Panc1 (cell line): ENCODE measurements at regions not wholly inside any gene's neighbourhood (a gene's known extent, or its start where the extent isn't known, plus 50 kb on each side); places are given as distances from the start of the nearest gene placed in this dataset.

ENCODE experiments used
- ATAC-seq: fragments of 200-7000 bp; cut with Tn5 transposase; 2 replicates; pipeline ENCODE4 v1.9.1; 2020; ENCODE audit warnings: mild to moderate bottlenecking, moderate library complexity
- BruUV-seq: library from RNA; stranded (reverse); fragments of 400-500 nt; replicated peaks from 2 replicates; lab custom pipeline; 2021; lab: Mats Ljungman, UMichigan
- CTCF ChIA-PET: fragments of 300-600 bp; sonication (Branson Sonifier 250); formaldehyde crosslinking; loops from one replicate; lab custom pipeline; 2022; ENCODE audit warnings: antibody characterized with exemption; lab: Charles Lee
- POLR2A ChIA-PET: fragments of 300-600 bp; sonication (Branson Sonifier 250); formaldehyde crosslinking; loops from one replicate; lab custom pipeline; 2022; ENCODE audit warnings: antibody characterized with exemption; lab: Charles Lee
- DNase-seq: peaks from one replicate; pipeline ENCODE4 v3.0.0-alpha.2; 2010; ENCODE audit warnings: low read depth, low spot score
- H3K27ac ChIP-seq: 2 replicates; pipeline ENCODE4 v1.5.1; 2011; ENCODE audit warnings: mild to moderate bottlenecking, low read length, inconsistent platforms
- H3K27me3 ChIP-seq: fragments of 200-500 bp; sonication (Bioruptor generic); 2 replicates; pipeline ENCODE4 v1.6.0; 2014; ENCODE audit warnings: low read length, inconsistent platforms; ENCODE audit not compliant: control insufficient read depth, insufficient read depth
- H3K36me3 ChIP-seq: fragments of 200-500 bp; sonication (Bioruptor generic); 2 replicates; pipeline ENCODE4 v1.5.1; 2014; ENCODE audit warnings: inconsistent platforms, mild to moderate bottlenecking, low read length, moderate library complexity; ENCODE audit not compliant: control insufficient read depth, insufficient read depth
- H3K4me1 ChIP-seq: 2 replicates; pipeline ENCODE4 v1.5.1; 2011; ENCODE audit warnings: inconsistent platforms, mild to moderate bottlenecking, low read length, moderate library complexity; ENCODE audit not compliant: control insufficient read depth, insufficient read depth
- H3K4me3 ChIP-seq, 2 experiments: 2 replicates each; pipeline ENCODE4 v1.5.1; 2011 to 2012; ENCODE audit warnings: low read depth in 2 of 2, low read length in 2 of 2, mild to moderate bottlenecking in 2 of 2, inconsistent platforms in 1 of 2, moderate library complexity in 1 of 2
- H3K9me3 ChIP-seq: fragments of 200-500 bp; sonication (Bioruptor generic); 2 replicates; pipeline ENCODE4 v1.5.1; 2014; ENCODE audit warnings: low read depth, mild to moderate bottlenecking, inconsistent platforms, low read length, moderate library complexity; ENCODE audit not compliant: control insufficient read depth, insufficient read depth
- POLR2AphosphoS5 ChIP-seq: IDR thresholded peaks from 2 replicates; pipeline ENCODE4 v1.6.1; 2012; ENCODE audit warnings: mild to moderate bottlenecking, low read depth, low read length, moderate library complexity
- REST ChIP-seq, 2 experiments: IDR thresholded peaks; 2 replicates each; pipeline ENCODE4 v1.6.1; 2011 to 2012; ENCODE audit warnings: low read depth in 2 of 2, control low read depth in 1 of 2, low read length in 1 of 2, mild to moderate bottlenecking in 1 of 2, moderate library complexity in 1 of 2; ENCODE audit not compliant: insufficient read depth in 1 of 2
- SIN3A ChIP-seq: IDR thresholded peaks from 2 replicates; pipeline ENCODE4 v1.6.1; 2012; ENCODE audit warnings: low read depth, mild to moderate bottlenecking, low read length, moderate library complexity, borderline replicate concordance; ENCODE audit not compliant: insufficient read depth
- TCF7L2 ChIP-seq: IDR thresholded peaks from 2 replicates; pipeline ENCODE4 v1.6.1; 2011; ENCODE audit warnings: mild to moderate bottlenecking, low read depth, low read length, inconsistent platforms
- in situ Hi-C: cut with HindIII; loops from 2 replicates; pipeline ENCODE4 v1.10.0; 2016; ENCODE audit warnings: low sequenced_read_pairs, low pct_unique_long_range_greater_than_20kb
- intact Hi-C: fragments of 100-400 bp; cut with micrococcal nuclease; formaldehyde crosslinking; loops from one replicate; pipeline ENCODE4 v1.10.0; 2022; ENCODE audit not compliant: unreplicated experiment
- TF ChIP-seq, protein P1 (sequence below): fragments of 450-650 bp; IDR thresholded peaks from 2 replicates; pipeline ENCODE4 v1.5.1; 2017; ENCODE audit warnings: mild to moderate bottlenecking

DNA sequence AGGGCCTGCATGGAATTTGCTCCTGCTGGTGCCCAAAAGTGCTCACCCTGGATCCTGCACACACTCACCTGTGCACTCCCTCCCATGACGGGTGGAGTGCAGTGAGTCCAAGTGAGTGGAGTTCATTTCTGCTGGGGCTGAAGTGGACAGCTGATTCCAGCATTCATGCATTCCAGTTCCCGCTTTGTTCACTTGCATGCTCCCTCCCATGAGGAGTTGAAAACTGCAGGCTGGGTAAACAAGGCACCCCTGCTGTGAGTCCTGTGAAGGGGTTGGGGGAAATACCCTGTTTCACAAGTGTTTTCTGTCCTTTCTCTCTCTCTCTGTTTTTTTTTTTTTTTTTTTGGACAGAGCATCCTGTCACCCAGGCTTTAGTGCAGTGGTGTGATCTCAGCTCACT is 454.1 kb upstream of the NOX3 start:
- DNase-seq (no peak), ATAC-seq (no peak)
- intact Hi-C loops (no loop called here), in situ Hi-C loops (no loop called here)
- H3K9me3 ChIP-seq: 0 out of 2 replicates have a peak, but pooled peaks cover 3% of the 10 kb centered on the region
- POLR2A ChIA-PET: no interaction called here
- CTCF ChIA-PET: no interaction called here
- no TSS peak for BruUV-seq
- H3K36me3 ChIP-seq: no peaks in the 10 kb centered on the region
- no peak for TF ChIP-seq POLR2AphosphoS5
- TF ChIP-seq REST (IDR thresholded peaks at IDR 0.05; ENCODE audit: insufficient read depth in 1 of 2, low read depth in 2 of 2, low read length in 1 of 2): no peak
- no peak for TF ChIP-seq TCF7L2
- TF ChIP-seq SIN3A: no peak
- TF ChIP-seq, protein P1, sequence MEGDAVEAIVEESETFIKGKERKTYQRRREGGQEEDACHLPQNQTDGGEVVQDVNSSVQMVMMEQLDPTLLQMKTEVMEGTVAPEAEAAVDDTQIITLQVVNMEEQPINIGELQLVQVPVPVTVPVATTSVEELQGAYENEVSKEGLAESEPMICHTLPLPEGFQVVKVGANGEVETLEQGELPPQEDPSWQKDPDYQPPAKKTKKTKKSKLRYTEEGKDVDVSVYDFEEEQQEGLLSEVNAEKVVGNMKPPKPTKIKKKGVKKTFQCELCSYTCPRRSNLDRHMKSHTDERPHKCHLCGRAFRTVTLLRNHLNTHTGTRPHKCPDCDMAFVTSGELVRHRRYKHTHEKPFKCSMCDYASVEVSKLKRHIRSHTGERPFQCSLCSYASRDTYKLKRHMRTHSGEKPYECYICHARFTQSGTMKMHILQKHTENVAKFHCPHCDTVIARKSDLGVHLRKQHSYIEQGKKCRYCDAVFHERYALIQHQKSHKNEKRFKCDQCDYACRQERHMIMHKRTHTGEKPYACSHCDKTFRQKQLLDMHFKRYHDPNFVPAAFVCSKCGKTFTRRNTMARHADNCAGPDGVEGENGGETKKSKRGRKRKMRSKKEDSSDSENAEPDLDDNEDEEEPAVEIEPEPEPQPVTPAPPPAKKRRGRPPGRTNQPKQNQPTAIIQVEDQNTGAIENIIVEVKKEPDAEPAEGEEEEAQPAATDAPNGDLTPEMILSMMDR: no peak
- no peak overlapping the region for H3K4me3 ChIP-seq
- H3K27ac ChIP-seq: no peak overlapping the region
- no peaks in the 10 kb centered on the region for H3K4me1 ChIP-seq
- no peaks in the 10 kb centered on the region for H3K27me3 ChIP-seq

DNA sequence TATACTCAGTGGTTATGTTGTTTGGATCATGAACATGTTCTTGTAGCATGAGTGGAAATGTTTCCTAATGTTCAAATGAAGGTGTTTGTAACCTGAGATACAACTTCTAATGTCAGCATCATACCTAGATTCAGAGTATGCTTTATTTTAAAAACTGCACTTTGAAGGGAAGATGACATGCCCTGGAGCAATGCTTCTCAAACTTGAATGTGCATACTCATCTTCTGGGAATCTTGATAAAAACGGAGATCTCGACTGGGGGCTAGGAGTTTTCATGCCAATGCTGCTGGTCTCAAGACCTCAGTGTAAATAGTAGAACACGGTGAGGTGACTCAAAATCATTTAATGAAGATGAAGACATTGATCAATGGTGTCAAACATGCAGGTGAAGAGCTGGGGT is 440.0 kb upstream of the NOX3 start:
- Histone ChIP-seq H3K4me1 (no peaks in the 10 kb centered on the region), H3K27me3 (no peaks in the 10 kb centered on the region), H3K27ac (no peak overlapping the region), H3K9me3 (no peaks in the 10 kb centered on the region), H3K4me3 (no peak overlapping the region), H3K36me3 (no peaks in the 10 kb centered on the region)
- ChIA-PET POLR2A (no interaction called here), CTCF (no interaction called here)
- BruUV-seq: no TSS peak
- TF ChIP-seq TCF7L2: no peak
- no peak for TF ChIP-seq POLR2AphosphoS5
- TF ChIP-seq REST (IDR thresholded peaks at IDR 0.05; ENCODE audit: insufficient read depth in 1 of 2, low read depth in 2 of 2, low read length in 1 of 2): no peak
- no peak for TF ChIP-seq SIN3A
- TF ChIP-seq, protein P1: no peak
- intact Hi-C loops: no loop called here
- in situ Hi-C loops: no loop called here
- DNase-seq (no peak), ATAC-seq (no peak)
